Uterus (tissue), 2 donors: ENCODE measurements at regions not wholly inside any gene's neighbourhood (a gene's known extent, or its start where the extent isn't known, plus 50 kb on each side); places are given as distances from the start of the nearest gene placed in this dataset.

Source experiments
- CTCF ChIP-seq, 4 experiments: fragments of 200-600 bp in 2 of 4; fragments of 450-650 bp in 2 of 4; sonication (generic) in 2 of 4; IDR thresholded peaks; one replicate each; pipeline ENCODE4 v1.5.1; 2016 to 2019; ENCODE audit warnings: antibody characterized with exemption in 4 of 4, mild to moderate bottlenecking in 2 of 4, moderate library complexity in 1 of 4
- POLR2A ChIP-seq, 2 donors: fragments of 450-650 bp; IDR thresholded peaks; one replicate each; pipeline ENCODE4 v1.6.1; 2016; ENCODE audit warnings: antibody characterized with exemption in 2 of 2, mild to moderate bottlenecking in 1 of 2, moderate library complexity in 1 of 2

GRCh38 chr18:44514766-44515165, 165.9 kb upstream of the SETBP1 start:
- TF ChIP-seq CTCF (IDR thresholded peaks at IDR 0.05) (no peak), POLR2A (IDR thresholded peaks at IDR 0.05) (no peak)
